ENCODE measurements at regions not wholly inside any gene's neighbourhood (a gene's known extent, or its start where the extent isn't known, plus 50 kb on each side); places are given as distances from the start of the nearest gene placed in this dataset.

- no peak for DNase-seq
Observed at GRCh38 chr11:112835591-112836255, 125.5 kb upstream of the NCAM1 start.

- no peak for DNase-seq
Observed at GRCh38 chr11:112836256-112836602, 125.0 kb upstream of the NCAM1 start.

- DNase-seq: no peak
Observed at GRCh38 chr11:112837162-112837826, 123.9 kb upstream of the NCAM1 start.

- no peak for DNase-seq
Observed at GRCh38 chr11:112839051-112839450, 122.2 kb upstream of the NCAM1 start.

- no peak for DNase-seq
Observed at GRCh38 chr11:112841729-112842128, 119.5 kb upstream of the NCAM1 start.

GRCh38 chr11:112842151-112842550 is 119.1 kb upstream of the NCAM1 start:
- no peak for DNase-seq

- DNase-seq: no peak
Observed at GRCh38 chr11:112844517-112844916, 116.7 kb upstream of the NCAM1 start.

GRCh38 chr11:112847568-112847967 is 113.7 kb upstream of the NCAM1 start:
- no peak for DNase-seq

- DNase-seq: no peak
Observed at GRCh38 chr11:112852143-112852866, 108.9 kb upstream of the NCAM1 start.

- DNase-seq: no peak
Observed at GRCh38 chr11:112856133-112856532, 105.1 kb upstream of the NCAM1 start.

- DNase-seq: no peak
Observed at GRCh38 chr11:112856591-112856990, 104.6 kb upstream of the NCAM1 start.

- no peak for DNase-seq
Observed at GRCh38 chr11:112858289-112859023, 102.8 kb upstream of the NCAM1 start.

GRCh38 chr11:112859787-112860186 is 101.4 kb upstream of the NCAM1 start:
- DNase-seq: no peak

GRCh38 chr11:112861356-112861755 is 99.9 kb upstream of the NCAM1 start:
- DNase-seq: no peak

- DNase-seq: no peak
Observed at GRCh38 chr11:112863305-112863704, 97.9 kb upstream of the NCAM1 start.

GRCh38 chr11:112864672-112865071 is 96.5 kb upstream of the NCAM1 start:
- no peak for DNase-seq

- no peak for DNase-seq
Observed at GRCh38 chr11:112871909-112872500, 89.2 kb upstream of the NCAM1 start.

GRCh38 chr11:112874980-112875379 is 86.2 kb upstream of the NCAM1 start:
- no peak for DNase-seq

GRCh38 chr11:112877581-112877980 is 83.6 kb upstream of the NCAM1 start:
- DNase-seq: no peak

GRCh38 chr11:112878033-112878601 is 83.1 kb upstream of the NCAM1 start:
- no peak for DNase-seq

GRCh38 chr11:112880495-112880894 is 80.7 kb upstream of the NCAM1 start:
- no peak for DNase-seq

GRCh38 chr11:112881461-112881860 is 79.8 kb upstream of the NCAM1 start:
- no peak for DNase-seq

Measured in activated CD4-positive, CD25-positive, alpha-beta regulatory T cell (primary cell).